HEK293T (cell line): ENCODE measurements at regions not wholly inside any gene's neighbourhood (a gene's known extent, or its start where the extent isn't known, plus 50 kb on each side); places are given as distances from the start of the nearest gene placed in this dataset.

Source experiments
- ARNT ChIP-seq: fragments of 450-650 bp; IDR thresholded peaks from 2 replicates; pipeline ENCODE4 v1.6.1; 2017; ENCODE audit warnings: mild to moderate bottlenecking
- CTBP1 ChIP-seq: fragments of 450-650 bp; IDR thresholded peaks from 2 replicates; pipeline ENCODE4 v1.6.1; 2016; ENCODE audit warnings: borderline replicate concordance
- ELF4 ChIP-seq: fragments of 450-650 bp; IDR thresholded peaks from 2 replicates; pipeline ENCODE4 v1.6.1; 2017; ENCODE audit warnings: antibody characterized with exemption
- FOXA1 ChIP-seq: fragments of 450-650 bp; IDR thresholded peaks from 2 replicates; pipeline ENCODE4 v1.6.1; 2016; ENCODE audit warnings: mild to moderate bottlenecking
- FOXK2 ChIP-seq: fragments of 450-650 bp; IDR thresholded peaks from 2 replicates; pipeline ENCODE4 v1.6.1; 2016; ENCODE audit warnings: mild to moderate bottlenecking
- FOXM1 ChIP-seq: fragments of 450-650 bp; IDR thresholded peaks from 2 replicates; pipeline ENCODE4 v1.6.1; 2017; ENCODE audit warnings: mild to moderate bottlenecking, borderline replicate concordance
- HDGF ChIP-seq: fragments of 450-650 bp; IDR thresholded peaks from 2 replicates; pipeline ENCODE4 v1.6.1; 2017; ENCODE audit warnings: antibody characterized with exemption, borderline replicate concordance
- NFRKB ChIP-seq: fragments of 450-650 bp; IDR thresholded peaks from 2 replicates; pipeline ENCODE4 v1.6.1; 2016; ENCODE audit warnings: mild to moderate bottlenecking, moderate library complexity
- PKNOX1 ChIP-seq: fragments of 450-650 bp; IDR thresholded peaks from 2 replicates; pipeline ENCODE4 v1.6.1; 2016
- SUZ12 ChIP-seq: fragments of 450-650 bp; IDR thresholded peaks from 2 replicates; pipeline ENCODE4 v1.6.1; 2016; ENCODE audit warnings: mild to moderate bottlenecking
- TARDBP ChIP-seq: fragments of 450-650 bp; IDR thresholded peaks from 2 replicates; pipeline ENCODE4 v1.6.1; 2016

GRCh38 chr9:71465392-71465791 lies 302.9 kb downstream of the CEMIP2 start:
- TF ChIP-seq ARNT = no peak
- no peak for TF ChIP-seq FOXA1
- no peak for TF ChIP-seq TARDBP
- TF ChIP-seq PKNOX1 = no peak
- TF ChIP-seq SUZ12 = no peak
- TF ChIP-seq ELF4 = no peak
- no peak for TF ChIP-seq NFRKB
- TF ChIP-seq FOXM1 = no peak
- no peak for TF ChIP-seq CTBP1
- TF ChIP-seq FOXK2 = no peak
- no peak for TF ChIP-seq HDGF
